ENCODE measurements at regions not wholly inside any gene's neighbourhood (a gene's known extent, or its start where the extent isn't known, plus 50 kb on each side); places are given as distances from the start of the nearest gene placed in this dataset.

DNA sequence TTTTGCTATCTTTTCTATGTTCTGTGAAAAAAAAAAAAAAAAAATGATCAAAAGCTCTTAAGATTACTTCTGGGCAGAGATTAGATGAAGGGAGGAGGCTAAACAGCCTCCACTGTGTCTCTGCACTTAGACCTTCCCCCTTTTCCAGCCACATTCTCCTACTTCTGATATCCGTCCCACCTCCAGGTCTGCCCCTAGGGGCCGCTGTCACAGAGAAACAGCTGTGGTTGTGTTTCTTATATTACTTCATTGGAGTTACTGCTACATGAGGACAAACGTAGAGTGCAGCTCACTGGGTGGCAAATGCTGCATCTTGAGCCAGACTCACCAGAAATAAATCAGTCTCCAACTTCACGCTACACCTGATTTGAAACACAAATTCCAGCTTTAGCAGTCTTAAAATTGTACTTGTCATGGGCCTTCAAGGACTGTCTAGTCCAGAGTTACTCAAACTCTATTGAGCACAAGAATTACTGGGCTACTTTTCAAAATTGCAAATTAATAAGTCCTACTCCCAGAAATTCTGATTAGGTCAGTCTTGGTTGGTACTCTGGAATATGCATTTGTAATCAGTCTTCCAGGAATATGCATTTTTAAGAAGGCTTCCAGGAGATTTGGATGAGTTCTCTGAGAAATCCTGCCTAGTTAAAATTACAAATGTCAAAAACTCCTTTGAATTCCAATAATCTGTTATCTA, 125.2 kb upstream of the PTBP2 start:
- TF ChIP-seq TEAD4 (IDR thresholded peaks at IDR 0.05; ENCODE audit: low read depth, low read length): peak; percentile 45
- no peak for TF ChIP-seq SP1 (IDR thresholded peaks at IDR 0.05; ENCODE audit: low read depth, low read length)
- peak; percentile 63 to 89 (median 76) for TF ChIP-seq CTCF (IDR thresholded peaks at IDR 0.05; ENCODE audit: control extremely low read depth in 1 of 3, insufficient read depth in 1 of 3, low read depth in 1 of 3, low read length in 3 of 3)
- no peak for TF ChIP-seq SP2 (IDR thresholded peaks at IDR 0.05; ENCODE audit: low read length)
- TF ChIP-seq TAF1 (IDR thresholded peaks at IDR 0.05; ENCODE audit: low read depth, low read length): no peak
- TF ChIP-seq SIRT6 (IDR thresholded peaks at IDR 0.05; ENCODE audit: low read length): no peak
- TF ChIP-seq ASH2L (IDR thresholded peaks at IDR 0.05; ENCODE audit: low read length): no peak
- no peak for TF ChIP-seq YY1 (IDR thresholded peaks at IDR 0.05; ENCODE audit: low read depth, low read length)

Measured in H1 (cell line).